Fibroblast of lung (primary cell): ENCODE measurements at regions not wholly inside any gene's neighbourhood (a gene's known extent, or its start where the extent isn't known, plus 50 kb on each side); places are given as distances from the start of the nearest gene placed in this dataset.

Experiments
- CTCF ChIP-seq, 2 donors: IDR thresholded peaks in 1 of 2; conservative IDR thresholded peaks in 1 of 2; 1 replicate in 1 of 2; 2 replicates in 1 of 2; pipeline ENCODE4 v1.5.1; 2011 to 2012; ENCODE audit warnings: low read length in 2 of 2, control low read depth in 1 of 2, inconsistent platforms in 1 of 2, low read depth in 1 of 2, mild to moderate bottlenecking in 1 of 2
- EZH2 ChIP-seq: IDR thresholded peaks from 2 replicates; pipeline ENCODE4 v1.5.1; 2012; ENCODE audit warnings: low read length, control low read depth, mild to moderate bottlenecking; ENCODE audit errors: missing control alignments

- TF ChIP-seq CTCF (conservative IDR thresholded peaks at IDR 0.05 in 1 of 2, IDR thresholded peaks at IDR 0.05 in 1 of 2; ENCODE audit: low read depth in 1 of 2, low read length in 2 of 2), result no peak
- no peak for TF ChIP-seq EZH2
Measured at GRCh38 chr6:112571488-112572270, 224.5 kb downstream of the RFPL4B start.
